HEK293T (cell line): ENCODE measurements at regions not wholly inside any gene's neighbourhood (a gene's known extent, or its start where the extent isn't known, plus 50 kb on each side); places are given as distances from the start of the nearest gene placed in this dataset.

Source experiments
- CTCF ChIA-PET: fragments of 350-600 bp; formaldehyde crosslinking; extraction: SDS; loops from one replicate; lab custom pipeline; 2021; ENCODE audit warnings: antibody characterized with exemption, inconsistent platforms; lab: Yijun Ruan, JAX
- POLR2A ChIA-PET: fragments of 350-600 bp; formaldehyde crosslinking; extraction: SDS; loops from one replicate; lab custom pipeline; 2020; ENCODE audit warnings: antibody characterized with exemption, inconsistent platforms; lab: Yijun Ruan, JAX
- DNase-seq: peaks from one replicate; pipeline ENCODE4 v3.0.0; 2012; ENCODE audit warnings: mixed read lengths; ENCODE audit errors: extremely low spot score
- ARNT ChIP-seq: fragments of 450-650 bp; IDR thresholded peaks from 2 replicates; pipeline ENCODE4 v1.6.1; 2017; ENCODE audit warnings: mild to moderate bottlenecking
- BHLHE40 ChIP-seq: fragments of 450-650 bp; IDR thresholded peaks from 2 replicates; pipeline ENCODE4 v1.6.1; 2016; ENCODE audit warnings: mild to moderate bottlenecking, moderate library complexity, borderline replicate concordance
- CTBP1 ChIP-seq: fragments of 450-650 bp; IDR thresholded peaks from 2 replicates; pipeline ENCODE4 v1.6.1; 2016; ENCODE audit warnings: borderline replicate concordance
- ELF4 ChIP-seq: fragments of 450-650 bp; IDR thresholded peaks from 2 replicates; pipeline ENCODE4 v1.6.1; 2017; ENCODE audit warnings: antibody characterized with exemption
- FOXA1 ChIP-seq: fragments of 450-650 bp; IDR thresholded peaks from 2 replicates; pipeline ENCODE4 v1.6.1; 2016; ENCODE audit warnings: mild to moderate bottlenecking
- FOXK2 ChIP-seq: fragments of 450-650 bp; IDR thresholded peaks from 2 replicates; pipeline ENCODE4 v1.6.1; 2016; ENCODE audit warnings: mild to moderate bottlenecking
- FOXM1 ChIP-seq: fragments of 450-650 bp; IDR thresholded peaks from 2 replicates; pipeline ENCODE4 v1.6.1; 2017; ENCODE audit warnings: mild to moderate bottlenecking, borderline replicate concordance
- HDGF ChIP-seq: fragments of 450-650 bp; IDR thresholded peaks from 2 replicates; pipeline ENCODE4 v1.6.1; 2017; ENCODE audit warnings: antibody characterized with exemption, borderline replicate concordance
- L3MBTL2 ChIP-seq: fragments of 450-650 bp; conservative IDR thresholded peaks from 2 replicates; pipeline ENCODE4 v1.6.1; 2016; ENCODE audit warnings: mild to moderate bottlenecking
- LEF1 ChIP-seq: fragments of 450-650 bp; IDR thresholded peaks from 2 replicates; pipeline ENCODE4 v1.6.1; 2017; ENCODE audit warnings: mild to moderate bottlenecking, borderline replicate concordance
- NFRKB ChIP-seq: fragments of 450-650 bp; IDR thresholded peaks from 2 replicates; pipeline ENCODE4 v1.6.1; 2016; ENCODE audit warnings: mild to moderate bottlenecking, moderate library complexity
- SP1 ChIP-seq: fragments of 450-650 bp; IDR thresholded peaks from 2 replicates; pipeline ENCODE4 v1.6.1; 2017
- SUZ12 ChIP-seq: fragments of 450-650 bp; IDR thresholded peaks from 2 replicates; pipeline ENCODE4 v1.6.1; 2016; ENCODE audit warnings: mild to moderate bottlenecking
- TARDBP ChIP-seq: fragments of 450-650 bp; IDR thresholded peaks from 2 replicates; pipeline ENCODE4 v1.6.1; 2016
- ZNF384 ChIP-seq: fragments of 450-650 bp; IDR thresholded peaks from 2 replicates; pipeline ENCODE4 v1.6.1; 2016
- TF ChIP-seq, protein P1 (sequence below): fragments of 450-650 bp; IDR thresholded peaks from 2 replicates; pipeline ENCODE4 v1.6.1; 2016

- TF ChIP-seq SUZ12: no peak
- no peak for TF ChIP-seq HDGF
- TF ChIP-seq FOXK2: no peak
- no peak for TF ChIP-seq FOXM1
- TF ChIP-seq L3MBTL2: no peak
- no peak for TF ChIP-seq BHLHE40
- TF ChIP-seq FOXA1: no peak
- TF ChIP-seq LEF1: no peak
- TF ChIP-seq NFRKB: no peak
- no peak for DNase-seq
- CTCF ChIA-PET: no interaction called here
- POLR2A ChIA-PET: no interaction called here
Observed at GRCh38 chr12:88868050-88868449, 287.8 kb upstream of the KITLG start.

- ChIA-PET CTCF (no interaction called here), POLR2A (no interaction called here)
- no peak for TF ChIP-seq FOXA1
- no peak for TF ChIP-seq ELF4
- no peak for TF ChIP-seq FOXM1
- TF ChIP-seq CTBP1: no peak
- no peak for TF ChIP-seq ZNF384
- TF ChIP-seq LEF1: no peak
- TF ChIP-seq, protein P1, sequence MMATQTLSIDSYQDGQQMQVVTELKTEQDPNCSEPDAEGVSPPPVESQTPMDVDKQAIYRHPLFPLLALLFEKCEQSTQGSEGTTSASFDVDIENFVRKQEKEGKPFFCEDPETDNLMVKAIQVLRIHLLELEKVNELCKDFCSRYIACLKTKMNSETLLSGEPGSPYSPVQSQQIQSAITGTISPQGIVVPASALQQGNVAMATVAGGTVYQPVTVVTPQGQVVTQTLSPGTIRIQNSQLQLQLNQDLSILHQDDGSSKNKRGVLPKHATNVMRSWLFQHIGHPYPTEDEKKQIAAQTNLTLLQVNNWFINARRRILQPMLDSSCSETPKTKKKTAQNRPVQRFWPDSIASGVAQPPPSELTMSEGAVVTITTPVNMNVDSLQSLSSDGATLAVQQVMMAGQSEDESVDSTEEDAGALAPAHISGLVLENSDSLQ: no peak
- TF ChIP-seq NFRKB: no peak
- no peak for TF ChIP-seq HDGF
- TF ChIP-seq ARNT: no peak
- no peak for TF ChIP-seq TARDBP
- no peak for TF ChIP-seq FOXK2
- DNase-seq: no peak
Observed at GRCh38 chr12:88867510-88867909, 287.2 kb upstream of the KITLG start.

- ChIA-PET POLR2A (no interaction called here), CTCF (no interaction called here)
- no peak for TF ChIP-seq FOXK2
- TF ChIP-seq FOXM1: no peak
- no peak for TF ChIP-seq CTBP1
- TF ChIP-seq FOXA1: no peak
- no peak for TF ChIP-seq ARNT
- TF ChIP-seq TARDBP: no peak
- no peak for TF ChIP-seq ZNF384
- TF ChIP-seq LEF1: no peak
- no peak for TF ChIP-seq SUZ12
- no peak for TF ChIP-seq SP1
- TF ChIP-seq BHLHE40: no peak
- TF ChIP-seq L3MBTL2: no peak
- no peak for TF ChIP-seq ELF4
- TF ChIP-seq NFRKB: no peak
- TF ChIP-seq HDGF: no peak
- TF ChIP-seq, protein P1: no peak
- DNase-seq: no peak
Observed at GRCh38 chr12:88866881-88867280, 286.6 kb upstream of the KITLG start.

DNA sequence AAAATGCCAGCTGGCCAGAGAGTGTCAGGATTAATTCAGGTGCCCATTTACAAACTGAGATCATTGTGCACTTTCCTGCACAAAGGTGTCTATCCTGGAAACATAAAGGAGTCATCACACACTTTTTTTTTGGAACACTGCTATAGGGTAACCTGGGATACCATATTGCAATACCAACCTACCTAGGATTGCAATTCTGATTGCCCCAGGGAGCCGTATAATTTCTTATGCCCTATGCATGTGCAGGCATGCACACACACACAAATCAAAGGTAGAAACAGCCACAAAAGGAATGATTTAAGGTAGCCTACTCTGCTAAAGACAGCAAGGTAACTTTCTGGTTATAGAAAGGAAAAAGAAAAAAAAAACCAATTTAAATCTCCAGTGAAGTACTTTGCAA, 285.3 kb upstream of the KITLG start:
- CTCF ChIA-PET: no interaction called here
- POLR2A ChIA-PET: no interaction called here
- DNase-seq: no peak
- no peak for TF ChIP-seq CTBP1

DNA sequence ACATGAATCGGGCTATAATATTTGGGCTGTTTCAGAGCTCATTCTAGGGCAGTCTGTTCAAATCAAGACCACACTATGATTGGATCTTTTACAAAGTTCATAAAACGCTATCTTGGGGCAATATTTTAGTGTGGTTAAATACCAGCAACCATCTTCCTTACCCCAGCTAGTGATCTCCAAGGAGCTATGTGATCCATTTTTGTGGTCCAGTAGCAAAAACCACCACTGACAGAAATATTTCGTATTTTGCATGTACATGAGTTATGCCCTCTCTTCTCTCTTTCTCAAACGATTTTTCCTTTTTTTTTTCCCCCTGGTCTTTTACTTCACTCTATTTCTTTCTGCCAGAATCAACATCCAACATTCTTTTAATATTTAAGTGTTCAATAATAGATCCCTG, 280.6 kb upstream of the KITLG start:
- DNase-seq: no peak
- CTCF ChIA-PET: no interaction called here
- POLR2A ChIA-PET: no interaction called here

DNA sequence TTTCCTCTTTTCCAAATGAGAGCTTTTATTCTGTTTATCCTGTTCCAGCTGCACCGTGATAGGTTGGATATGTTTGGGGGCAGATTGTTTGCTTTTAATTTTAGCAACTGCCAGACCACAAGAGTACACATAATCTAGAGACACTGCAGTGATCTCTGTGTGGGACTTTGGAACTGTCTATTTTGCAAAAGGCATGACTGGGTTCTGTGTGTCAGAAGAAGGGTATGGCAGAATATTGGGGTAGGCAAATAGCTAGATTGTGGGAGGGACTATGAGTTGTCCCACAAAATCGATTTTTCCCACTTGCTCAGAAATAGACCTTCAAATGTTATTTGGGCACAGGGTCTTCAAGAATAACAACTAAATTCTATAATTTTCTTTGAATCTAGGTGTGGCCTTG, 275.9 kb upstream of the KITLG start:
- ChIA-PET POLR2A (interaction anchor here (0.6 kb wide), 1 partner anchor 10 kb away, joined by 3 read pairs; no protein-coding TSS in a partner anchor), CTCF (no interaction called here)
- DNase-seq: no peak
- TF ChIP-seq FOXK2: no peak
- TF ChIP-seq ZNF384: no peak
- TF ChIP-seq ELF4: no peak
- TF ChIP-seq, protein P1: no peak
- TF ChIP-seq SP1: no peak
- TF ChIP-seq ARNT: no peak
- TF ChIP-seq L3MBTL2: no peak
- TF ChIP-seq FOXM1: no peak
- no peak for TF ChIP-seq HDGF
- no peak for TF ChIP-seq SUZ12
- no peak for TF ChIP-seq NFRKB
- TF ChIP-seq CTBP1: no peak
- no peak for TF ChIP-seq LEF1
- no peak for TF ChIP-seq TARDBP
- TF ChIP-seq FOXA1: no peak
- TF ChIP-seq BHLHE40: no peak

More for the DNA sequence above, 280.6 kb upstream of the KITLG start:
- TF ChIP-seq ELF4: no peak
- TF ChIP-seq ARNT: no peak
- no peak for TF ChIP-seq FOXK2
- TF ChIP-seq CTBP1: no peak
- TF ChIP-seq HDGF: no peak
- TF ChIP-seq BHLHE40: no peak

DNA sequence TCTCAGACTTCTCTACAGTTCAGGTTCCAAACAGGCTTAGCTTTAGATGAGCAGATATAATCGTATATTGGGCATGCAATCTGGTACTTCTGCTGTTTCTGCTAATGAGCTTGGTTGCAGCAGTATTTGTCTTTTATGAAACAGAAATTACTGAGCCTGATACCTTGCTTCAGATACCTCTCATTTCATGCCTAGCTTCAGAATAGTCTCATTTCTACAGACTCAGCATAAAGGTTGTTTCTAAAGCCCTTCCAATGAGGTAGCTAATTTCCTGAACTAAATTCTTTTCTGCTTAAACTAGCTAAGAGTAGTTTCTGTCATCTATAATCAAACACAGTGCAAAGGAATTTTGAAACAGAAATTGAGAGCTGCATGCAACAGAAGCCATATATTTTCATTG, 275.0 kb upstream of the KITLG start:
- CTCF ChIA-PET: interaction anchor here (0.7 to 1.2 kb wide), 2 partner anchors 17 to 138 kb away, joined by 3 read pairs; no protein-coding TSS in a partner anchor
- no peak for DNase-seq
- TF ChIP-seq CTBP1 (no peak), ARNT (no peak), FOXA1 (no peak), BHLHE40 (no peak), FOXK2 (no peak), FOXM1 (no peak), SUZ12 (no peak), TARDBP (no peak), LEF1 (no peak), SP1 (no peak), ELF4 (no peak), NFRKB (no peak), ZNF384 (no peak), HDGF (no peak), L3MBTL2 (no peak)
- TF ChIP-seq, protein P1: no peak
- POLR2A ChIA-PET: no interaction called here
